T-cell (primary cell): ENCODE measurements at regions not wholly inside any gene's neighbourhood (a gene's known extent, or its start where the extent isn't known, plus 50 kb on each side); places are given as distances from the start of the nearest gene placed in this dataset.

ENCODE experiments used
- ATAC-seq, 4 experiments: fragments of 200-7000 bp in 3 of 4; fragments of 150-1000 bp in 1 of 4; cut with Tn5 transposase; replicated peaks in 1 of 4; 1 replicate in 3 of 4; 2 replicates in 1 of 4; pipeline ENCODE4 v1.10.0; 2021; ENCODE audit warnings: moderate library complexity in 3 of 4, mild to moderate bottlenecking in 2 of 4, moderate number of reproducible peaks in 1 of 4
- CTCF ChIA-PET, 2 donors: fragments of 300-600 bp; sonication (Branson Sonifier 250); formaldehyde crosslinking; loops; one replicate each; lab custom pipeline; 2022; ENCODE audit warnings: antibody characterized with exemption in 2 of 2; lab: Charles Lee
- POLR2A ChIA-PET, 2 donors: fragments of 300-600 bp; sonication (Branson Sonifier 250); formaldehyde crosslinking; loops; one replicate each; lab custom pipeline; 2022; ENCODE audit warnings: antibody characterized with exemption in 2 of 2; lab: Charles Lee
- DNase-seq, 35 experiments: peaks; one replicate each; pipeline versions ENCODE4 v3.0.0 to v3.0.0-alpha.2; 2013 to 2023
- H3K27ac ChIP-seq: one replicate; pipeline ENCODE4 v1.5.1; 2013; ENCODE audit warnings: low read length
- H3K27me3 ChIP-seq, 2 experiments: replicated peaks in 1 of 2; 1 replicate in 1 of 2; 2 replicates in 1 of 2; pipeline versions ENCODE4 v1.6.1 to v1.7.0; 2013; ENCODE audit warnings: low read length in 1 of 2, mixed read lengths in 1 of 2; ENCODE audit not compliant: control insufficient read depth in 2 of 2, insufficient read depth in 2 of 2; ENCODE audit errors: extremely low read depth in 1 of 2
- H3K36me3 ChIP-seq, 2 donors: 1 replicate in 1 of 2; 2 replicates in 1 of 2; pipeline versions ENCODE4 v1.6.1 to v1.7.0; 2013; ENCODE audit warnings: low read length in 1 of 2; ENCODE audit not compliant: control insufficient read depth in 2 of 2, insufficient read depth in 1 of 2; ENCODE audit errors: extremely low read depth in 1 of 2
- H3K4me1 ChIP-seq, 2 experiments: 1 replicate in 1 of 2; 2 replicates in 1 of 2; pipeline versions ENCODE4 v1.6.1 to v1.7.0; 2013; ENCODE audit warnings: low read length in 2 of 2, mixed read lengths in 1 of 2; ENCODE audit not compliant: insufficient read depth in 2 of 2, control insufficient read depth in 1 of 2; ENCODE audit errors: extremely low read depth in 1 of 2
- H3K4me3 ChIP-seq, 2 donors: 1 replicate in 1 of 2; 2 replicates in 1 of 2; pipeline versions ENCODE4 v1.5.1 to v1.7.0; 2013; ENCODE audit warnings: mild to moderate bottlenecking in 2 of 2, low read length in 1 of 2, moderate library complexity in 1 of 2; ENCODE audit not compliant: control insufficient read depth in 1 of 2; ENCODE audit errors: extremely low read depth in 1 of 2
- H3K9me3 ChIP-seq: 2 replicates; pipeline ENCODE4 v1.7.0; 2013
- H3K27ac Mint-ChIP-seq, 2 donors: one replicate each; pipeline ENCODE4 v1.8.0; 2020 to 2021; ENCODE audit warnings: mild to moderate bottlenecking in 2 of 2, mixed read lengths in 2 of 2
- H3K27me3 Mint-ChIP-seq, 2 donors: one replicate each; pipeline ENCODE4 v1.8.0; 2021 to 2022; ENCODE audit warnings: mixed read lengths in 2 of 2
- H3K36me3 Mint-ChIP-seq: one replicate; pipeline ENCODE4 v1.8.0; 2021; ENCODE audit warnings: mixed read lengths
- H3K4me1 Mint-ChIP-seq, 3 donors: one replicate each; pipeline ENCODE4 v1.8.0; 2020 to 2022; ENCODE audit warnings: mixed read lengths in 3 of 3, mild to moderate bottlenecking in 1 of 3
- H3K4me3 Mint-ChIP-seq, 3 donors: one replicate each; pipeline ENCODE4 v1.8.0; 2020 to 2022; ENCODE audit warnings: mild to moderate bottlenecking in 3 of 3, mixed read lengths in 3 of 3, moderate library complexity in 3 of 3
- H3K9me3 Mint-ChIP-seq, 3 donors: one replicate each; pipeline ENCODE4 v1.8.0; 2020 to 2022; ENCODE audit warnings: mixed read lengths in 3 of 3
- WGBS: methylation state at CpG from one replicate; pipeline ENCODE4 v1.1.5; 2013; ENCODE audit warnings: missing lambda C conversion rate; ENCODE audit not compliant: insufficient coverage; 5-methylcytosine and 5-hydroxymethylcytosine counted together

DNA sequence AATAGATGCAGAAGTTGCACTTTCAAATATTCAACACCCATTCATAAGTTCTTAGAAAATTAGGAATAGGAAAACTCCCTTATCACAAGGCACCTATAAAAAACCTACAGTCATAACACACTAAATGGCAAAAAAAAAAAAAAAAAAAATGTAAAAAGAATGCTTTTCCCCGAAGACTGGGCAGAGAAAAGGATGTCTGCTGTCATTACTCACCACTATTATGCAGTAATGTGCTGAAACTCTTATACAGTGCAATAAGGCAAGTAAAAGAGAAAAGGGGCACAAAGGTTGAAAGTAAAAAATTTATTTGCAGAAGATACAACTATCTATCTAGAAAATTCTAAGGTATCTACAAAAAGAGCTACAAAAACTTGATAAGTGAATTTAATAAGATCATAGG, 607.8 kb upstream of the ARID1B start:
- Mint-ChIP-seq H3K4me1 (peaks cover 29 to 53% (median 51%) of the 10 kb centered on the region in 3 donors), H3K36me3 (no peaks in the 10 kb centered on the region), H3K9me3 (no peaks in the 10 kb centered on the region), H3K27ac (no peak overlapping the region), H3K4me3 (no peak overlapping the region), H3K27me3 (no peaks in the 10 kb centered on the region)
- H3K27ac ChIP-seq, result no peak overlapping the region
- WGBS, result no CpG with 5 or more reads among the region's 1 CpG
- POLR2A ChIA-PET, result no interaction called here
- peaks cover 7 to 10% of the 10 kb centered on the region in 2 experiments for H3K4me1 ChIP-seq
- no peaks in the 10 kb centered on the region for H3K9me3 ChIP-seq
- ATAC-seq, result no peak
- peaks cover 0 to 4% of the 10 kb centered on the region in 2 experiments for H3K27me3 ChIP-seq
- no peaks in the 10 kb centered on the region for H3K36me3 ChIP-seq
- CTCF ChIA-PET, result no interaction called here
- no peak for DNase-seq
- no peak overlapping the region for H3K4me3 ChIP-seq

DNA sequence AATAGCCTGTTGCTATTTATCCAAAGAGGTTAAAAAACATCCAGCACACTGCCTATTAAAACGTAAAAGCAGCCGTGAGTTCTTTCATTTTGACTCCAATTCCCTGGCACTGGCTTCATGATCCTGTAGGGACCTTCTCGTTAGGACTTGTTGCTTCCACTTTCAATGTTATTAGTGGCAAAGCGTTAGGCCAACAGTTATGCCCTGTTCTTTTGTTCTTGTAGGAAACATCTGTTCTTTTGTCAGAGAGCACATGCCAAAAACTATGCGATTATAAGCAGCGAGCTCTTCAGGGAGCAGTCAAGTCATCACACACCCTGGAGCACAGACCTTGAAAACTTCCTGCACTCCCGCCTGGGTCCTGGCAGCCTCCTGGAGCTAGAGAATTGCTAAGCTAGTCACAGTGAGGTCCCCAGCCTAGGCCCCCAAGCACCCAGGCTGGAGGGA, 609.5 kb upstream of the ARID1B start:
- ATAC-seq, result peak in 1 of 4 experiments; percentile 51
- Mint-ChIP-seq H3K27me3 (no peaks in the 10 kb centered on the region), H3K4me1 (peaks cover 36 to 58% (median 53%) of the 10 kb centered on the region in 3 donors), H3K9me3 (no peaks in the 10 kb centered on the region), H3K36me3 (no peaks in the 10 kb centered on the region), H3K4me3 (peak overlapping the region; percentile 71 to 74 (median 72)), H3K27ac (peak overlapping the region; percentile 86 to 91)
- Histone ChIP-seq H3K4me1 (peaks cover 7 to 10% of the 10 kb centered on the region in 2 experiments), H3K9me3 (no peaks in the 10 kb centered on the region), H3K36me3 (no peaks in the 10 kb centered on the region), H3K27me3 (peaks cover 0 to 4% of the 10 kb centered on the region in 2 experiments), H3K4me3 (no peak overlapping the region), H3K27ac (no peak overlapping the region)
- POLR2A ChIA-PET, result no interaction called here
- 29% methylated on average over 5 of the region's 7 CpGs for WGBS
- CTCF ChIA-PET, result no interaction called here
- DNase-seq, result no peak

DNA sequence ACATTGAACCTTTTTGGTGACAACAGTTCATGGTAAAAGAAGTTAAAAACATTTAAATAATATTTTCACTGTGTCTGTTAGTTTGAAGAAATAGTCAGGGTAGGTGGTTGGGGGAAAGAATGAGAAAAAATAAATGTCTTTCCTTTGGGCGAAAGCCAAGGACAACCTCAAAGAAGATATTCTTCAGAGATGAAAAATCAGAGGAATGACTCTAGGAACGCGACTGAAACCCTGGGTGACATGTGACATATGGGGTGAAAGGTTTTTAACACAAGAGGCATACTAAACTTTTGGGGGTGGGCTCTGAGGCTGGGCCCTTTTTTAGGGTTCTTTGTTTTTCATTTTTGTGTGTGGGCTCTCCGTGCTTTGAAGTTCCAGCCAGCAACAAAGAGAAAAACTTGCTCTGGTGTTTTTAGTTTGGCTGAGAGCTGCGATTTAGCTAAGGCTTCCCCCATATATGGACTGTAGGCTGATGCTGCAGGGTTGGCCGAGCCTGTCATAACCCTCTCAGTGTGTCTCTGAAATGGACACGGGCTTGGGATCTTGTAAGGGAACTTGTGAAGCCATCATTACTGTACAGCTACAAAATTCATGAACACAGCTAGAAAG, 610.1 kb upstream of the ARID1B start:
- Mint-ChIP-seq H3K4me1 (peaks cover 36 to 60% (median 53%) of the 10 kb centered on the region in 3 donors), H3K27ac (peak overlapping the region; percentile 86 to 91), H3K27me3 (peaks cover under 1 to 3% of the 10 kb centered on the region in 2 donors), H3K9me3 (no peaks in the 10 kb centered on the region), H3K4me3 (peak overlapping the region; percentile 71 to 74 (median 72)), H3K36me3 (no peaks in the 10 kb centered on the region)
- DNase-seq (peak in 4 of 35 experiments; percentile 0 to 28 (median 14)), ATAC-seq (peak in 3 of 4 experiments; percentile 30 to 71 (median 66))
- Histone ChIP-seq H3K36me3 (no peaks in the 10 kb centered on the region), H3K27me3 (peaks cover 0 to 4% of the 10 kb centered on the region in 2 experiments), H3K4me3 (no peak overlapping the region), H3K9me3 (no peaks in the 10 kb centered on the region), H3K27ac (peak overlapping the region; percentile 48), H3K4me1 (peaks cover 7 to 10% of the 10 kb centered on the region in 2 experiments)
- POLR2A ChIA-PET, result no interaction called here
- WGBS, result 50% methylated on average over 4 of the region's 7 CpGs
- CTCF ChIA-PET, result no interaction called here

DNA sequence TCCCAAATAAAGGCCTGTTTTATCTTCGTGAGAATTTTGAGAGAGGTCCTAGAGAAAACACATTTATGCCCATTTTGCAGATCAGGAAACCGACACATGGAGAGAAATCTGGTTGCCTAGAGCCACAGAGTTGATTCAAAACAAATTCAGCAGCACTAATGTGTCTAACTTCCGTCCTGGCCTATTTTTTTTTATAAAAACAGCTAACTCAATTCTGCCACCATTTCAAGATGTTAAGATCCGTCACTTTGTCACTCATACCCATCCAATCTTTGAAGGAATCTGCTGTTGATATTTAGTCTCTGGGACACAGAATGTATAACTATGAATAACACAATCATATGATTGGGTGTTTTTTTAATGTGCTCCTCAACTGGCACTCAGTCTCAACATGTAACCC, 611.1 kb upstream of the ARID1B start:
- ChIA-PET CTCF (no interaction called here), POLR2A (no interaction called here)
- no peak overlapping the region for H3K4me3 Mint-ChIP-seq
- ATAC-seq (peak in 1 of 4 experiments; percentile 28), DNase-seq (peak in 1 of 35 experiments; percentile 35)
- no peaks in the 10 kb centered on the region for H3K36me3 Mint-ChIP-seq
- peaks cover 36 to 61% (median 53%) of the 10 kb centered on the region in 3 donors for H3K4me1 Mint-ChIP-seq
- H3K4me3 ChIP-seq, result no peak overlapping the region
- no peaks in the 10 kb centered on the region for H3K9me3 Mint-ChIP-seq
- H3K27me3 Mint-ChIP-seq, result peaks cover 2 to 4% of the 10 kb centered on the region in 2 donors
- 67% methylated on average over 1 of the region's 4 CpGs for WGBS
- H3K27ac Mint-ChIP-seq, result peak overlapping the region; percentile 23 to 91
- peaks cover 0 to 4% of the 10 kb centered on the region in 2 experiments for H3K27me3 ChIP-seq
- H3K4me1 ChIP-seq, result peaks cover 7 to 10% of the 10 kb centered on the region in 2 experiments
- H3K27ac ChIP-seq, result no peak overlapping the region
- H3K9me3 ChIP-seq, result no peaks in the 10 kb centered on the region
- H3K36me3 ChIP-seq, result no peaks in the 10 kb centered on the region

DNA sequence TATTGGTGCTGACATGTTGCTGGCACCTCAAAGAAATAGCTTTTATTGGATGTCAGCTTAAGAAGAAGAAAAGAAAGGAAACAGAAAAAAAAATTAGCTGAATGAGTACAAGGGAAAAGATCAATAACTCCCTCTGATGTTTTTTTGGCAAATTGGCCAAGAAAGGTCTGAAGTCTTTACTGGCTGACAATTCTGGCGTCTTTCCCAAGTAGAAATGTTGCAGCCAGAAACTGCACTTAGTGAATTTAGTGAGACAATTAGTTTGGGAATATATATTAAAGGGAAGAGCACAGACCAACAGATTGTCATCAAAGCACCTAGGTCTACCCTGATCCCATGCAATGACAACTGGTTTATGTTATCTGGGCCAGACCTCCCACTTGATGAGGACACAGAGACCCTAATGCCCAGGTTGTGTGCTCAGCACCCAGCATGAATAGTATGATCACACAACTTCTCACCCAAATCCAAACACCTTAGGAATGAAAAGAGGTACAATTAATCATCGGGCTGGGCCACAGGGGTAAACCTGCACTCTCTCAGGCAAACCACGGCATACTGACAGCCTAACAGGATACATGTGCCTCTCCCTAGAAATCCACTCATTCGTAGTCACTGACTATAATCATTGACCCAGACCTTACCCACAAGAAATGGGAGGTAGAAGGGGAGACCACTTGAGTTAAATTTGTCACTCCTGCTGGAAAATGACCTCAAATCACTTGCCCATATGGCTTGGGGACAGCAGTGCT, 612.3 kb upstream of the ARID1B start:
- Histone ChIP-seq H3K27me3 (peaks cover 0 to 4% of the 10 kb centered on the region in 2 experiments), H3K36me3 (no peaks in the 10 kb centered on the region), H3K4me3 (no peak overlapping the region), H3K4me1 (peaks cover 7 to 10% of the 10 kb centered on the region in 2 experiments), H3K9me3 (no peaks in the 10 kb centered on the region), H3K27ac (no peak overlapping the region)
- H3K4me1 Mint-ChIP-seq, result peaks cover 36 to 60% (median 51%) of the 10 kb centered on the region in 3 donors
- H3K27ac Mint-ChIP-seq, result peak overlapping the region in 1 of 2 donors; percentile 17
- no peak for DNase-seq
- ChIA-PET CTCF (no interaction called here), POLR2A (no interaction called here)
- no peak for ATAC-seq
- H3K36me3 Mint-ChIP-seq, result no peaks in the 10 kb centered on the region
- H3K9me3 Mint-ChIP-seq, result no peaks in the 10 kb centered on the region
- peaks cover 2 to 4% of the 10 kb centered on the region in 2 donors for H3K27me3 Mint-ChIP-seq
- WGBS, result 40% methylated on average over 1 of the region's 4 CpGs
- no peak overlapping the region for H3K4me3 Mint-ChIP-seq

DNA sequence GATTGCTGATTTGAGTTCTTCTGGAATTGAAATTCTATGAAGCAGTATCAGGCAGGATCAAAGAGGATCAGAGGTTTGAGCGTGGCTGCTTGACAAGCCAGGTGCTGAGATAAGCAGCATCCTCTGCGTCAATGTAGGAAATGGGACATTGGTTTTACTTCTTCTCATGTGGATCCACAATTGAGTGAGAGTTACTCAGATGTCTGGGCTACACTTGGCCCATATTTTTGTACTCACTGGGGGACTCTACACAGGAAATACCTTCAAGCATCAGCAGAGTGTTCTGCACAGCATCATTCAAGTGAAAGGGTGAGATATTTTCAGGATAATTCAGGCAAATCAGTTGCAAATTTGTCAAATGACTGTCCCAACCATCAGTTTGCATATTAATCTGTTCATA, 613.9 kb upstream of the ARID1B start:
- H3K4me3 Mint-ChIP-seq, result no peak overlapping the region
- WGBS, result 29% methylated on average over 2 of the region's 2 CpGs
- ChIA-PET POLR2A (no interaction called here), CTCF (no interaction called here)
- peak; percentile 22 to 91 (median 44) for ATAC-seq
- no peaks in the 10 kb centered on the region for H3K36me3 ChIP-seq
- H3K36me3 Mint-ChIP-seq, result no peaks in the 10 kb centered on the region
- H3K27ac Mint-ChIP-seq, result no peak overlapping the region
- H3K9me3 Mint-ChIP-seq, result no peaks in the 10 kb centered on the region
- no peak overlapping the region for H3K4me3 ChIP-seq
- peaks cover 36 to 53% (median 47%) of the 10 kb centered on the region in 3 donors for H3K4me1 Mint-ChIP-seq
- H3K9me3 ChIP-seq, result no peaks in the 10 kb centered on the region
- H3K4me1 ChIP-seq, result peaks cover 7 to 10% of the 10 kb centered on the region in 2 experiments
- peaks cover 2 to 4% of the 10 kb centered on the region in 2 donors for H3K27me3 Mint-ChIP-seq
- peak in 7 of 35 experiments; percentile 1 to 51 (median 13) for DNase-seq
- H3K27ac ChIP-seq, result no peak overlapping the region
- H3K27me3 ChIP-seq, result peaks cover 0 to 4% of the 10 kb centered on the region in 2 experiments
